Neural cell (in vitro differentiated cells): ENCODE measurements at regions not wholly inside any gene's neighbourhood (a gene's known extent, or its start where the extent isn't known, plus 50 kb on each side); places are given as distances from the start of the nearest gene placed in this dataset.

Experiments
- H2AFZ ChIP-seq: fragments of 200-600, 300-800 bp; sonication (generic), shearing (Covaris generic); 2 replicates; pipeline ENCODE4 v1.6.0; 2014; ENCODE audit warnings: low read depth, mild to moderate bottlenecking, antibody characterized with exemption, low read length, moderate library complexity
- H3F3A ChIP-seq: fragments of 200-600 bp; shearing (Covaris generic); 2 replicates; pipeline ENCODE4 v1.6.1; 2016; ENCODE audit warnings: mild to moderate bottlenecking, moderate library complexity, mixed read lengths, antibody characterized with exemption, low read length; ENCODE audit not compliant: insufficient read depth, poor library complexity, severe bottlenecking
- H3K27ac ChIP-seq: fragments of 200-600, 300-800 bp; sonication (generic), shearing (Covaris generic); 2 replicates; pipeline ENCODE4 v1.5.1; 2014; ENCODE audit warnings: mild to moderate bottlenecking, low read length, moderate library complexity
- H3K27me3 ChIP-seq: fragments of 300-800, 200-600 bp; sonication (generic), shearing (Covaris generic); 2 replicates; pipeline ENCODE4 v1.6.0; 2014; ENCODE audit warnings: mild to moderate bottlenecking, low read depth, low read length, moderate library complexity; ENCODE audit not compliant: insufficient read depth
- H3K36me3 ChIP-seq: fragments of 300-800, 200-600 bp; sonication (generic), shearing (Covaris generic); 2 replicates; pipeline ENCODE4 v1.5.1; 2014; ENCODE audit warnings: mild to moderate bottlenecking, antibody characterized with exemption, low read length, moderate library complexity; ENCODE audit not compliant: insufficient read depth
- H3K4me2 ChIP-seq: fragments of 300-800, 200-600 bp; sonication (generic), shearing (Covaris generic); 2 replicates; pipeline ENCODE4 v1.6.0; 2014; ENCODE audit warnings: mild to moderate bottlenecking, low read length
- H3K4me3 ChIP-seq: fragments of 300-800, 200-600 bp; sonication (generic), shearing (Covaris generic); 2 replicates; pipeline ENCODE4 v1.5.1; 2014; ENCODE audit warnings: mild to moderate bottlenecking, low read length, moderate library complexity
- H3K79me2 ChIP-seq: fragments of 200-600 bp; shearing (Covaris generic); replicated peaks from 2 replicates; pipeline ENCODE4 v1.6.0; 2014; ENCODE audit warnings: mild to moderate bottlenecking, low read length, moderate library complexity; ENCODE audit not compliant: insufficient read depth
- H3K9ac ChIP-seq: fragments of 300-800, 200-600 bp; sonication (generic), shearing (Covaris generic); 2 replicates; pipeline ENCODE4 v1.6.1; 2016; ENCODE audit warnings: mild to moderate bottlenecking, low read length, mixed read lengths
- H3K9me2 ChIP-seq: fragments of 200-600 bp; shearing (Covaris generic); 2 replicates; pipeline ENCODE4 v1.6.1; 2016; ENCODE audit warnings: mild to moderate bottlenecking, low read length, mixed read lengths; ENCODE audit not compliant: insufficient read depth
- H3K9me3 ChIP-seq: fragments of 200-600, 300-800 bp; sonication (generic), shearing (Covaris generic); 2 replicates; pipeline ENCODE4 v1.6.1; 2016; ENCODE audit warnings: mild to moderate bottlenecking, mixed run types, low read length, moderate library complexity, mixed read lengths
- H4K20me1 ChIP-seq: fragments of 200-600 bp; shearing (Covaris generic); 2 replicates; pipeline ENCODE4 v1.6.1; 2016; ENCODE audit warnings: mild to moderate bottlenecking, mixed run types; ENCODE audit not compliant: insufficient read depth
- EP300 ChIP-seq: fragments of 450-650 bp; conservative IDR thresholded peaks from 2 replicates; pipeline ENCODE4 v1.6.1; 2014; ENCODE audit warnings: antibody characterized with exemption, mild to moderate bottlenecking, moderate library complexity; ENCODE audit not compliant: poor library complexity, severe bottlenecking
- EZH2 ChIP-seq: fragments of 200-600, 300-800 bp; shearing (Covaris generic), sonication (generic); IDR thresholded peaks from 2 replicates; pipeline ENCODE4 v1.6.1; 2014; ENCODE audit warnings: antibody characterized with exemption, low read length, borderline replicate concordance, mild to moderate bottlenecking; ENCODE audit not compliant: insufficient read depth, poor library complexity, severe bottlenecking
- MXI1 ChIP-seq: fragments of 450-650 bp; conservative IDR thresholded peaks from 2 replicates; pipeline ENCODE4 v1.6.1; 2014; ENCODE audit warnings: antibody characterized with exemption, mild to moderate bottlenecking; ENCODE audit not compliant: poor library complexity, severe bottlenecking
- POLR2AphosphoS5 ChIP-seq: IDR thresholded peaks from 2 replicates; pipeline ENCODE4 v1.6.1; 2012
- RAD21 ChIP-seq: fragments of 450-650 bp; conservative IDR thresholded peaks from 2 replicates; pipeline ENCODE4 v1.6.1; 2014; ENCODE audit warnings: antibody characterized with exemption, mild to moderate bottlenecking, moderate library complexity
- SMC3 ChIP-seq: fragments of 450-650 bp; conservative IDR thresholded peaks from 2 replicates; pipeline ENCODE4 v1.6.1; 2014; ENCODE audit warnings: antibody characterized with exemption, mild to moderate bottlenecking, moderate library complexity; ENCODE audit not compliant: poor library complexity
- TAF1 ChIP-seq: IDR thresholded peaks from 2 replicates; pipeline ENCODE4 v1.6.1; 2012; ENCODE audit warnings: low read depth
- TF ChIP-seq, protein P1 (sequence below): IDR thresholded peaks from 2 replicates; pipeline ENCODE4 v1.6.1; 2012; ENCODE audit warnings: borderline replicate concordance
- TF ChIP-seq, protein P2 (sequence below): fragments of 450-650 bp; IDR thresholded peaks from 2 replicates; pipeline ENCODE4 v1.5.1; 2014; ENCODE audit warnings: antibody characterized with exemption, mild to moderate bottlenecking, moderate library complexity; ENCODE audit not compliant: poor library complexity, severe bottlenecking

DNA sequence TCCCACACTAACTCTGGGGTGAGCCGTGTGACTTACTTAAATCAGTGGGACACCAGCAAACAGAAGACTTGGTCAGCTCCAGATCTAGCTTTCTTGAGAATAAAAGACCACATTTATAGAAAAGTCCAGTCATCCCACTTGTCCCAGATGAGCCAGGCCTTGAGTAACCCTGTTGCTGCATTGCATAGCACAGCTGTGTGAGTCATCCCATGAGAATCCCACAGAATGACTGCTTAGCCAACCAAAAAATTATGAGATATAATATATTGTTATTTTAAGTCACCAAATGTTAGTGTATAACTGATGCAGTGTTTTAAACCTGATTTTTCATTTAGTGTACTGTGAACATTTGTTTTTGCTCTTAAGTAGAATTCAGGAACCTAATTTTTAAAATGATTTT is 94.2 kb upstream of the FSHR start:
- Histone ChIP-seq H3K9me3 (no peaks in the 10 kb centered on the region), H3K4me3 (no peak overlapping the region), H3K79me2 (no peaks in the 10 kb centered on the region), H3K36me3 (no peaks in the 10 kb centered on the region), H3K9me2 (no peaks in the 10 kb centered on the region), H3K27ac (no peak overlapping the region), H3K9ac (no peak overlapping the region), H3K27me3 (no peaks in the 10 kb centered on the region), H3K4me2 (no peak overlapping the region), H3F3A (no peaks in the 10 kb centered on the region), H2AFZ (no peak overlapping the region), H4K20me1 (no peaks in the 10 kb centered on the region)
- TF ChIP-seq, protein P1, sequence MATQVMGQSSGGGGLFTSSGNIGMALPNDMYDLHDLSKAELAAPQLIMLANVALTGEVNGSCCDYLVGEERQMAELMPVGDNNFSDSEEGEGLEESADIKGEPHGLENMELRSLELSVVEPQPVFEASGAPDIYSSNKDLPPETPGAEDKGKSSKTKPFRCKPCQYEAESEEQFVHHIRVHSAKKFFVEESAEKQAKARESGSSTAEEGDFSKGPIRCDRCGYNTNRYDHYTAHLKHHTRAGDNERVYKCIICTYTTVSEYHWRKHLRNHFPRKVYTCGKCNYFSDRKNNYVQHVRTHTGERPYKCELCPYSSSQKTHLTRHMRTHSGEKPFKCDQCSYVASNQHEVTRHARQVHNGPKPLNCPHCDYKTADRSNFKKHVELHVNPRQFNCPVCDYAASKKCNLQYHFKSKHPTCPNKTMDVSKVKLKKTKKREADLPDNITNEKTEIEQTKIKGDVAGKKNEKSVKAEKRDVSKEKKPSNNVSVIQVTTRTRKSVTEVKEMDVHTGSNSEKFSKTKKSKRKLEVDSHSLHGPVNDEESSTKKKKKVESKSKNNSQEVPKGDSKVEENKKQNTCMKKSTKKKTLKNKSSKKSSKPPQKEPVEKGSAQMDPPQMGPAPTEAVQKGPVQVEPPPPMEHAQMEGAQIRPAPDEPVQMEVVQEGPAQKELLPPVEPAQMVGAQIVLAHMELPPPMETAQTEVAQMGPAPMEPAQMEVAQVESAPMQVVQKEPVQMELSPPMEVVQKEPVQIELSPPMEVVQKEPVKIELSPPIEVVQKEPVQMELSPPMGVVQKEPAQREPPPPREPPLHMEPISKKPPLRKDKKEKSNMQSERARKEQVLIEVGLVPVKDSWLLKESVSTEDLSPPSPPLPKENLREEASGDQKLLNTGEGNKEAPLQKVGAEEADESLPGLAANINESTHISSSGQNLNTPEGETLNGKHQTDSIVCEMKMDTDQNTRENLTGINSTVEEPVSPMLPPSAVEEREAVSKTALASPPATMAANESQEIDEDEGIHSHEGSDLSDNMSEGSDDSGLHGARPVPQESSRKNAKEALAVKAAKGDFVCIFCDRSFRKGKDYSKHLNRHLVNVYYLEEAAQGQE: no peak
- no peak for TF ChIP-seq RAD21
- no peak for TF ChIP-seq POLR2AphosphoS5
- TF ChIP-seq TAF1: no peak
- TF ChIP-seq, protein P2, sequence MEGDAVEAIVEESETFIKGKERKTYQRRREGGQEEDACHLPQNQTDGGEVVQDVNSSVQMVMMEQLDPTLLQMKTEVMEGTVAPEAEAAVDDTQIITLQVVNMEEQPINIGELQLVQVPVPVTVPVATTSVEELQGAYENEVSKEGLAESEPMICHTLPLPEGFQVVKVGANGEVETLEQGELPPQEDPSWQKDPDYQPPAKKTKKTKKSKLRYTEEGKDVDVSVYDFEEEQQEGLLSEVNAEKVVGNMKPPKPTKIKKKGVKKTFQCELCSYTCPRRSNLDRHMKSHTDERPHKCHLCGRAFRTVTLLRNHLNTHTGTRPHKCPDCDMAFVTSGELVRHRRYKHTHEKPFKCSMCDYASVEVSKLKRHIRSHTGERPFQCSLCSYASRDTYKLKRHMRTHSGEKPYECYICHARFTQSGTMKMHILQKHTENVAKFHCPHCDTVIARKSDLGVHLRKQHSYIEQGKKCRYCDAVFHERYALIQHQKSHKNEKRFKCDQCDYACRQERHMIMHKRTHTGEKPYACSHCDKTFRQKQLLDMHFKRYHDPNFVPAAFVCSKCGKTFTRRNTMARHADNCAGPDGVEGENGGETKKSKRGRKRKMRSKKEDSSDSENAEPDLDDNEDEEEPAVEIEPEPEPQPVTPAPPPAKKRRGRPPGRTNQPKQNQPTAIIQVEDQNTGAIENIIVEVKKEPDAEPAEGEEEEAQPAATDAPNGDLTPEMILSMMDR: no peak
- no peak for TF ChIP-seq SMC3
- TF ChIP-seq EZH2: no peak
- no peak for TF ChIP-seq MXI1
- TF ChIP-seq EP300: no peak

DNA sequence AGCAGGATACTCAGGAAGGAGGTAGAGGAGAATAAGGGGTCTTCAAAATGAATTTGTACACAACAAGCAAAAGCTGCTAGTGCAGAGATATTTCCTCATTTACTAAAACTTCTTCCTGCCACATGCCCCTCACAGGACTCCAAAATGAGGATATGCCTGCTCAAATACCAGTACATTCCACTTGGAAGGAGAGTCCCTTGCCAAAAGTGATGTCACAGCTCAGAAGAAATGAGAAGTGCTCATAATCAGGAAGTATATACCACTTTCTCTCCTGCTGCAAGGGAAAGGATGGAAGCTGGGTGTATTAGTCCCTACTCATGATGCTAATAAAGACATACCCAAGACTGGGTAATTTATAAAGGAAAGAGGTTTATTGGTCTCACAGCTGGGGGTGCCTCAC is 87.7 kb upstream of the FSHR start:
- Histone ChIP-seq H3K9ac (no peak overlapping the region), H3F3A (no peaks in the 10 kb centered on the region), H3K9me3 (no peaks in the 10 kb centered on the region), H3K4me2 (no peak overlapping the region), H4K20me1 (no peaks in the 10 kb centered on the region), H3K27me3 (no peaks in the 10 kb centered on the region), H3K36me3 (no peaks in the 10 kb centered on the region), H3K9me2 (no peaks in the 10 kb centered on the region), H3K4me3 (no peak overlapping the region), H3K79me2 (no peaks in the 10 kb centered on the region), H2AFZ (no peak overlapping the region), H3K27ac (no peak overlapping the region)
- TF ChIP-seq SMC3 (no peak), RAD21 (no peak), TAF1 (no peak), EP300 (no peak), MXI1 (no peak), POLR2AphosphoS5 (no peak), EZH2 (no peak)
- TF ChIP-seq, protein P2: no peak
